IMR-90 (cell line): ENCODE measurements at regions not wholly inside any gene's neighbourhood (a gene's known extent, or its start where the extent isn't known, plus 50 kb on each side); places are given as distances from the start of the nearest gene placed in this dataset.

Experiments
- ATAC-seq: fragments of 200-7000 bp; cut with Tn5 transposase; 2 replicates; pipeline ENCODE4 v1.9.1; 2020; ENCODE audit warnings: low read depth, mild to moderate bottlenecking, moderate library complexity
- BruUV-seq: library from RNA; stranded (reverse); fragments of 400-500 nt; replicated peaks from 2 replicates; lab custom pipeline; 2021; lab: Mats Ljungman, UMichigan
- CTCF ChIA-PET: fragments of 300-600 bp; formaldehyde crosslinking; extraction: SDS; loops from one replicate; lab custom pipeline; 2021; ENCODE audit warnings: antibody characterized with exemption; lab: Yijun Ruan, JAX
- POLR2A ChIA-PET: fragments of 300-600 bp; sonication (Branson Sonifier 250); formaldehyde crosslinking; loops from one replicate; lab custom pipeline; 2022; ENCODE audit warnings: antibody characterized with exemption; ENCODE audit not compliant: unreplicated experiment; lab: Charles Lee
- DNase-seq: peaks from one replicate; pipeline ENCODE4 v3.0.0; 2013
- H2AFZ ChIP-seq: replicated peaks from 2 replicates; pipeline ENCODE3; 2013; ENCODE audit warnings: low read length, mild to moderate bottlenecking; ENCODE audit not compliant: poor library complexity
- H2AK5ac ChIP-seq: 2 replicates; pipeline ENCODE4 v1.6.1; 2013; ENCODE audit warnings: low read depth, low read length, inconsistent platforms
- H2AK9ac ChIP-seq: replicated peaks from 2 replicates; pipeline ENCODE3; 2013; ENCODE audit warnings: mild to moderate bottlenecking, low read depth, low read length, moderate library complexity; ENCODE audit not compliant: poor library complexity
- H2BK120ac ChIP-seq: 2 replicates; pipeline ENCODE4 v1.6.1; 2013; ENCODE audit warnings: low read depth, low read length, inconsistent platforms
- H2BK15ac ChIP-seq: 3 replicates; pipeline ENCODE4 v1.6.1; 2013; ENCODE audit warnings: low read depth, low read length, inconsistent platforms
- H2BK20ac ChIP-seq: 2 replicates; pipeline ENCODE4 v1.6.1; 2013; ENCODE audit warnings: low read depth, mild to moderate bottlenecking, inconsistent platforms, low read length, moderate library complexity
- H2BK5ac ChIP-seq: 2 replicates; pipeline ENCODE4 v1.6.1; 2013; ENCODE audit warnings: mild to moderate bottlenecking, low read depth, low read length, inconsistent platforms; ENCODE audit not compliant: poor library complexity, severe bottlenecking
- H3K14ac ChIP-seq: replicated peaks from 2 replicates; pipeline ENCODE4 v1.6.1; 2013; ENCODE audit warnings: low read depth, low read length, inconsistent platforms
- H3K18ac ChIP-seq: 2 replicates; pipeline ENCODE4 v1.6.1; 2013; ENCODE audit warnings: low read depth, low read length, control low read depth
- H3K23ac ChIP-seq: 2 replicates; pipeline ENCODE4 v1.6.1; 2013; ENCODE audit warnings: low read depth, low read length, inconsistent platforms
- H3K27ac ChIP-seq: 2 replicates; pipeline ENCODE4 v1.5.1; 2013; ENCODE audit warnings: mild to moderate bottlenecking, control low read depth, low read length; ENCODE audit not compliant: insufficient read depth
- H3K27me3 ChIP-seq: 2 replicates; pipeline ENCODE4 v1.6.1; 2013; ENCODE audit warnings: low read length; ENCODE audit not compliant: control insufficient read depth, insufficient read depth
- H3K36me3 ChIP-seq: 2 replicates; pipeline ENCODE4 v1.6.1; 2013; ENCODE audit warnings: low read length, mixed read lengths; ENCODE audit not compliant: control insufficient read depth, insufficient read depth
- H3K4ac ChIP-seq: 2 replicates; pipeline ENCODE4 v1.6.1; 2013; ENCODE audit warnings: low read depth, low read length, inconsistent platforms
- H3K4me1 ChIP-seq: 2 replicates; pipeline ENCODE4 v1.6.1; 2013; ENCODE audit warnings: low read length, mixed read lengths; ENCODE audit not compliant: control insufficient read depth, insufficient read depth
- H3K4me2 ChIP-seq: 2 replicates; pipeline ENCODE4 v1.6.1; 2013; ENCODE audit warnings: low read depth, mild to moderate bottlenecking, control low read depth, low read length, moderate library complexity
- H3K4me3 ChIP-seq: 2 replicates; pipeline ENCODE4 v1.5.1; 2013; ENCODE audit warnings: low read depth, mild to moderate bottlenecking, control low read depth, low read length, moderate library complexity; ENCODE audit not compliant: insufficient read depth
- H3K56ac ChIP-seq: 2 replicates; pipeline ENCODE4 v1.6.1; 2013; ENCODE audit warnings: low read length, inconsistent platforms; ENCODE audit not compliant: insufficient read depth; ENCODE audit errors: extremely low read depth
- H3K79me1 ChIP-seq, 2 experiments: 2 replicates each; pipeline ENCODE4 v1.6.1; 2013; ENCODE audit warnings: low read length in 2 of 2, inconsistent platforms in 1 of 2, low read depth in 1 of 2
- H3K9ac ChIP-seq: 2 replicates; pipeline ENCODE4 v1.6.1; 2013; ENCODE audit warnings: low read depth, low read length, control low read depth
- H3K9me1 ChIP-seq: 2 replicates; pipeline ENCODE4 v1.6.1; 2013; ENCODE audit warnings: low read length, inconsistent platforms; ENCODE audit not compliant: insufficient read depth
- H3K9me3 ChIP-seq: 2 replicates; pipeline ENCODE4 v1.6.1; 2013; ENCODE audit warnings: low read length; ENCODE audit not compliant: control insufficient read depth, insufficient read depth
- H4K20me1 ChIP-seq: 2 replicates; pipeline ENCODE4 v1.6.1; 2013; ENCODE audit warnings: low read length, inconsistent platforms; ENCODE audit not compliant: insufficient read depth
- H4K5ac ChIP-seq: 2 replicates; pipeline ENCODE4 v1.6.1; 2013; ENCODE audit warnings: mild to moderate bottlenecking, low read depth, low read length, control low read depth
- H4K8ac ChIP-seq, 2 experiments: 2 replicates each; pipeline ENCODE4 v1.6.1; 2013; ENCODE audit warnings: low read depth in 2 of 2, low read length in 2 of 2, control low read depth in 1 of 2, inconsistent platforms in 1 of 2
- H4K91ac ChIP-seq: 2 replicates; pipeline ENCODE4 v1.6.1; 2013; ENCODE audit warnings: low read depth, low read length, inconsistent platforms; ENCODE audit not compliant: insufficient read depth
- BHLHE40 ChIP-seq: fragments of 150-350 bp; IDR thresholded peaks from 2 replicates; pipeline ENCODE4 v1.6.1; 2016; ENCODE audit warnings: mild to moderate bottlenecking, low read depth, low read length
- CEBPB ChIP-seq: IDR thresholded peaks from 2 replicates; pipeline ENCODE4 v1.6.1; 2012; ENCODE audit warnings: low read depth, low read length, improper control_type of control experiment
- FOS ChIP-seq: fragments of 150-350 bp; IDR thresholded peaks from 2 replicates; pipeline ENCODE4 v1.6.1; 2016; ENCODE audit warnings: low read depth, low read length
- MAFK ChIP-seq: IDR thresholded peaks from 2 replicates; pipeline ENCODE4 v1.6.1; 2012; ENCODE audit warnings: low read depth, low read length, improper control_type of control experiment
- MAZ ChIP-seq: IDR thresholded peaks from 2 replicates; pipeline ENCODE4 v1.6.1; 2012; ENCODE audit warnings: low read depth, mild to moderate bottlenecking, low read length, improper control_type of control experiment, moderate library complexity, borderline replicate concordance
- RAD21 ChIP-seq: IDR thresholded peaks from 2 replicates; pipeline ENCODE4 v1.6.1; 2012; ENCODE audit warnings: low read length, improper control_type of control experiment
- RCOR1 ChIP-seq: IDR thresholded peaks from 2 replicates; pipeline ENCODE4 v1.6.1; 2012; ENCODE audit warnings: mild to moderate bottlenecking, low read length, improper control_type of control experiment; ENCODE audit not compliant: insufficient replicate concordance
- RFX5 ChIP-seq: IDR thresholded peaks from 2 replicates; pipeline ENCODE4 v1.8.0; 2012; ENCODE audit warnings: low read depth, mild to moderate bottlenecking, low read length, moderate library complexity
- SMC3 ChIP-seq: fragments of 150-350 bp; IDR thresholded peaks from 2 replicates; pipeline ENCODE4 v1.6.1; 2016; ENCODE audit warnings: low read depth, mild to moderate bottlenecking, antibody characterized with exemption, low read length, moderate library complexity
- WGBS, 2 experiments: methylation state at CpG; one replicate each; pipeline versions ENCODE4 v1.1.5 to v1.1.7; 2013; ENCODE audit warnings: missing lambda C conversion rate in 2 of 2; ENCODE audit not compliant: insufficient read length in 1 of 2; ENCODE audit errors: extremely low coverage in 2 of 2; 5-methylcytosine and 5-hydroxymethylcytosine counted together
- dilution Hi-C: fragments of 300-500 bp; cut with HindIII; formaldehyde crosslinking; loops from one replicate; pipeline ENCODE4 v1.14.3; 2018; ENCODE audit warnings: low sequenced_read_pairs; ENCODE audit not compliant: unreplicated experiment
- in situ Hi-C: fragments of 300-500 bp; cut with MboI; formaldehyde crosslinking; loops from 3 replicates; pipeline ENCODE4 v1.14.3; 2019; ENCODE audit warnings: low sequenced_read_pairs, inconsistent platforms, mixed read lengths
- intact Hi-C: fragments of 100-400 bp; cut with micrococcal nuclease; formaldehyde crosslinking; loops from 2 replicates; pipeline ENCODE4 v1.10.0; 2022
- TF ChIP-seq, protein P1 (sequence below): conservative IDR thresholded peaks from 2 replicates; pipeline ENCODE4 v1.5.1; 2012; ENCODE audit warnings: mild to moderate bottlenecking, low read depth, low read length, improper control_type of control experiment

- Histone ChIP-seq H3K14ac (no peak overlapping the region), H4K8ac (no peak overlapping the region), H3K27me3 (no peaks in the 10 kb centered on the region), H3K9me1 (no peaks in the 10 kb centered on the region), H4K91ac (no peak overlapping the region), H3K4ac (no peak overlapping the region), H3K23ac (no peak overlapping the region), H2BK20ac (no peak overlapping the region), H3K36me3 (no peaks in the 10 kb centered on the region), H2AFZ (no peak overlapping the region), H3K79me1 (no peaks in the 10 kb centered on the region), H3K27ac (no peak overlapping the region), H3K4me2 (no peak overlapping the region), H4K5ac (no peak overlapping the region), H3K18ac (no peak overlapping the region), H2BK5ac (no peak overlapping the region), H3K9ac (no peak overlapping the region), H3K9me3 (no peaks in the 10 kb centered on the region), H2AK9ac (no peak overlapping the region), H3K56ac (no peak overlapping the region), H3K4me3 (no peak overlapping the region), H2BK120ac (no peak overlapping the region), H4K20me1 (no peaks in the 10 kb centered on the region), H2AK5ac (no peak overlapping the region), H3K4me1 (no peaks in the 10 kb centered on the region), H2BK15ac (no peak overlapping the region)
- no CpG with 5 or more reads among the region's 3 CpGs for WGBS, 2 experiments
- no TSS peak for BruUV-seq
- dilution Hi-C loops: no loop called here
- no peak for ATAC-seq
- ChIA-PET POLR2A (no interaction called here), CTCF (no interaction called here)
- TF ChIP-seq SMC3: no peak
- TF ChIP-seq CEBPB: no peak
- TF ChIP-seq RAD21: no peak
- TF ChIP-seq FOS: no peak
- TF ChIP-seq, protein P1, sequence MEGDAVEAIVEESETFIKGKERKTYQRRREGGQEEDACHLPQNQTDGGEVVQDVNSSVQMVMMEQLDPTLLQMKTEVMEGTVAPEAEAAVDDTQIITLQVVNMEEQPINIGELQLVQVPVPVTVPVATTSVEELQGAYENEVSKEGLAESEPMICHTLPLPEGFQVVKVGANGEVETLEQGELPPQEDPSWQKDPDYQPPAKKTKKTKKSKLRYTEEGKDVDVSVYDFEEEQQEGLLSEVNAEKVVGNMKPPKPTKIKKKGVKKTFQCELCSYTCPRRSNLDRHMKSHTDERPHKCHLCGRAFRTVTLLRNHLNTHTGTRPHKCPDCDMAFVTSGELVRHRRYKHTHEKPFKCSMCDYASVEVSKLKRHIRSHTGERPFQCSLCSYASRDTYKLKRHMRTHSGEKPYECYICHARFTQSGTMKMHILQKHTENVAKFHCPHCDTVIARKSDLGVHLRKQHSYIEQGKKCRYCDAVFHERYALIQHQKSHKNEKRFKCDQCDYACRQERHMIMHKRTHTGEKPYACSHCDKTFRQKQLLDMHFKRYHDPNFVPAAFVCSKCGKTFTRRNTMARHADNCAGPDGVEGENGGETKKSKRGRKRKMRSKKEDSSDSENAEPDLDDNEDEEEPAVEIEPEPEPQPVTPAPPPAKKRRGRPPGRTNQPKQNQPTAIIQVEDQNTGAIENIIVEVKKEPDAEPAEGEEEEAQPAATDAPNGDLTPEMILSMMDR: no peak
- no peak for TF ChIP-seq RCOR1
- no peak for TF ChIP-seq RFX5
- no peak for TF ChIP-seq MAZ
- no peak for TF ChIP-seq MAFK
- no peak for TF ChIP-seq BHLHE40
- DNase-seq: no peak
- in situ Hi-C loops: no loop called here
- intact Hi-C loops: no loop called here
These were observed 337.2 kb upstream of the ZNF385D start for GRCh38 chr3:22088204-22088603.
